GM23338 (cell line): ENCODE measurements at regions not wholly inside any gene's neighbourhood (a gene's known extent, or its start where the extent isn't known, plus 50 kb on each side); places are given as distances from the start of the nearest gene placed in this dataset.

Experiments
- ATAC-seq: fragments of 200-7000 bp; cut with Tn5 transposase; 3 replicates; pipeline ENCODE4 v1.9.1; 2020
- DNase-seq: peaks from one replicate; pipeline ENCODE4 v3.0.0-alpha.2; 2015; ENCODE audit warnings: low spot score
- H2AFZ ChIP-seq: fragments of 200-600 bp; sonication (generic); 2 replicates; pipeline ENCODE4 v1.8.0; 2016; ENCODE audit warnings: antibody characterized with exemption, mild to moderate bottlenecking, moderate library complexity
- H3F3A ChIP-seq: fragments of 200-600 bp; sonication (generic); replicated peaks from 2 replicates; pipeline ENCODE4 v1.8.0; 2017; ENCODE audit warnings: antibody characterized with exemption, mixed run types, low read depth
- H3K27ac ChIP-seq: fragments of 200-600 bp; sonication (generic); 2 replicates; pipeline ENCODE4 v1.6.1; 2016; ENCODE audit warnings: low read depth
- H3K27me3 ChIP-seq: fragments of 200-600 bp; sonication (generic); 2 replicates; pipeline ENCODE4 v1.8.0; 2016; ENCODE audit warnings: mild to moderate bottlenecking, mixed run types, moderate library complexity; ENCODE audit not compliant: insufficient read depth
- H3K36me3 ChIP-seq: fragments of 200-600 bp; sonication (generic); 2 replicates; pipeline ENCODE4 v1.8.0; 2016; ENCODE audit warnings: mild to moderate bottlenecking; ENCODE audit not compliant: insufficient read depth
- H3K4me1 ChIP-seq: fragments of 200-600 bp; sonication (generic); 2 replicates; pipeline ENCODE4 v1.8.0; 2016; ENCODE audit warnings: mild to moderate bottlenecking, moderate library complexity; ENCODE audit not compliant: insufficient read depth
- H3K4me2 ChIP-seq: fragments of 200-600 bp; sonication (generic); 2 replicates; pipeline ENCODE4 v1.7.1; 2017; ENCODE audit warnings: mixed run types
- H3K4me3 ChIP-seq: fragments of 200-600 bp; sonication (generic); 2 replicates; pipeline ENCODE4 v1.6.1; 2016; ENCODE audit warnings: mixed run types
- H3K79me2 ChIP-seq: fragments of 200-600 bp; sonication (generic); replicated peaks from 2 replicates; pipeline ENCODE4 v1.8.0; 2017; ENCODE audit warnings: mild to moderate bottlenecking; ENCODE audit not compliant: insufficient read depth
- H3K9me2 ChIP-seq: fragments of 200-600 bp; sonication (generic); 2 replicates; pipeline ENCODE4 v1.8.0; 2017; ENCODE audit not compliant: insufficient read depth
- H4K20me1 ChIP-seq: fragments of 200-600 bp; sonication (generic); replicated peaks from 2 replicates; pipeline ENCODE4 v1.8.0; 2017; ENCODE audit warnings: mild to moderate bottlenecking; ENCODE audit not compliant: insufficient read depth
- H3K27ac Mint-ChIP-seq: 2 replicates; pipeline ENCODE4 v1.8.0; 2020; ENCODE audit warnings: inconsistent platforms, mild to moderate bottlenecking, moderate library complexity, mixed read lengths
- H3K27me3 Mint-ChIP-seq: 3 replicates; pipeline ENCODE4 v1.8.0; 2022; ENCODE audit warnings: low read depth, mild to moderate bottlenecking, moderate library complexity, mixed read lengths, inconsistent platforms; ENCODE audit not compliant: insufficient read depth, poor library complexity
- H3K36me3 Mint-ChIP-seq: 3 replicates; pipeline ENCODE4 v1.8.0; 2021; ENCODE audit warnings: low read depth, mild to moderate bottlenecking, inconsistent platforms, moderate library complexity, mixed read lengths
- H3K4me1 Mint-ChIP-seq: 3 replicates; pipeline ENCODE4 v1.8.0; 2020; ENCODE audit warnings: mild to moderate bottlenecking, inconsistent platforms, mixed read lengths
- H3K4me3 Mint-ChIP-seq: 3 replicates; pipeline ENCODE4 v1.8.0; 2021; ENCODE audit warnings: moderate library complexity, mild to moderate bottlenecking, inconsistent platforms, mixed read lengths
- H3K9me3 Mint-ChIP-seq: 3 replicates; pipeline ENCODE4 v1.8.0; 2020; ENCODE audit warnings: moderate library complexity, mild to moderate bottlenecking, inconsistent platforms, mixed read lengths
- EZH2 ChIP-seq: fragments of 200-600 bp; sonication (generic); IDR thresholded peaks from one replicate; pipeline ENCODE4 v1.8.0; 2017; ENCODE audit warnings: antibody characterized with exemption, mild to moderate bottlenecking, low read depth; ENCODE audit not compliant: unreplicated experiment
- EZH2phosphoT487 ChIP-seq: fragments of 200-600 bp; sonication (generic); IDR thresholded peaks from one replicate; pipeline ENCODE4 v1.8.1; 2018; ENCODE audit warnings: antibody characterized with exemption; ENCODE audit not compliant: unreplicated experiment
- STAT1 ChIP-seq: IDR thresholded peaks from one replicate; pipeline ENCODE4 v1.6.1; 2016; ENCODE audit warnings: antibody characterized with exemption; ENCODE audit not compliant: unreplicated experiment
- ZNF114 ChIP-seq: fragments of 250-450 bp; sonication (Bioruptor Pico); IDR thresholded peaks from 2 replicates; pipeline ENCODE4 v1.5.0; 2020; ENCODE audit warnings: mild to moderate bottlenecking, moderate library complexity
- TF ChIP-seq, protein P1 (sequence below): IDR thresholded peaks from one replicate; pipeline ENCODE4 v1.6.1; 2018; ENCODE audit warnings: antibody characterized with exemption; ENCODE audit not compliant: unreplicated experiment
- TF ChIP-seq, protein P2 (sequence below), 2 experiments: fragments of 200-600 bp in 1 of 2; sonication (generic) in 1 of 2; conservative IDR thresholded peaks; 2 replicates each; pipeline versions ENCODE4 v1.5.1 to v1.6.1; 2016 to 2017; ENCODE audit warnings: antibody characterized with exemption in 2 of 2, low read depth in 2 of 2, mild to moderate bottlenecking in 2 of 2, moderate library complexity in 1 of 2
- TF ChIP-seq, protein P3 (sequence below): IDR thresholded peaks from 2 replicates; pipeline ENCODE4 v1.6.1; 2016; ENCODE audit warnings: antibody characterized with exemption

DNA sequence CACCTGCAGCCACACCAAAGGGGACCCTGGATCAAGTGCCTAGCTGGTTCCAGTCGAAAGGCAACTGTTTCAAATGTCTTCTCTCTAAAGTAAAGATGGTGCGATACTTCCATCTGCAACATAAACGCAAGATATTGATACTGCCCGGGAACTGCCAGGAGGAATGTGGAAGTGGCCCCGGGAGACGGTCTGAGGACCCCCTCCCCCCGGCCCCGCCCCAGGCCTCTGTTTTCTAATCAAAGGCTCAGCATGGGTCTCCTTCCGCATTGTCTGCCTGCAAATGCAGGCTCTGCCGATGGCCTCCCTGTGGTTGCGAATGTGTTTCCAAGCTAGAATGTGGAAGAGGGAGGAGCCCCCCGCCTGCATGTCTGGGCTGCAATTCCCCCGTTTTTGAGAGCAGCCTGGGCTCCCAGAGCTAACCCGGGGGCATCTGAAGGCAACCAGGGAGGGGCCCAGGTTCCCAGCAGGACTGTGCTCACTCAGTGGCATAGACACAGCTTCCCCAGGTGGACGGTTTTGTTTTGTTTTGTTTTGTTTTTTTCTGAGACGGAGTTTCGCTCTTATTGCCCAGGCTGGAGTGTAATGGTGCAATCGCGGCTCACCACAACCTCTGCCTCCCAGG is 223.9 kb upstream of the PPP2R2D start (continued):
- TF ChIP-seq, protein P1, sequence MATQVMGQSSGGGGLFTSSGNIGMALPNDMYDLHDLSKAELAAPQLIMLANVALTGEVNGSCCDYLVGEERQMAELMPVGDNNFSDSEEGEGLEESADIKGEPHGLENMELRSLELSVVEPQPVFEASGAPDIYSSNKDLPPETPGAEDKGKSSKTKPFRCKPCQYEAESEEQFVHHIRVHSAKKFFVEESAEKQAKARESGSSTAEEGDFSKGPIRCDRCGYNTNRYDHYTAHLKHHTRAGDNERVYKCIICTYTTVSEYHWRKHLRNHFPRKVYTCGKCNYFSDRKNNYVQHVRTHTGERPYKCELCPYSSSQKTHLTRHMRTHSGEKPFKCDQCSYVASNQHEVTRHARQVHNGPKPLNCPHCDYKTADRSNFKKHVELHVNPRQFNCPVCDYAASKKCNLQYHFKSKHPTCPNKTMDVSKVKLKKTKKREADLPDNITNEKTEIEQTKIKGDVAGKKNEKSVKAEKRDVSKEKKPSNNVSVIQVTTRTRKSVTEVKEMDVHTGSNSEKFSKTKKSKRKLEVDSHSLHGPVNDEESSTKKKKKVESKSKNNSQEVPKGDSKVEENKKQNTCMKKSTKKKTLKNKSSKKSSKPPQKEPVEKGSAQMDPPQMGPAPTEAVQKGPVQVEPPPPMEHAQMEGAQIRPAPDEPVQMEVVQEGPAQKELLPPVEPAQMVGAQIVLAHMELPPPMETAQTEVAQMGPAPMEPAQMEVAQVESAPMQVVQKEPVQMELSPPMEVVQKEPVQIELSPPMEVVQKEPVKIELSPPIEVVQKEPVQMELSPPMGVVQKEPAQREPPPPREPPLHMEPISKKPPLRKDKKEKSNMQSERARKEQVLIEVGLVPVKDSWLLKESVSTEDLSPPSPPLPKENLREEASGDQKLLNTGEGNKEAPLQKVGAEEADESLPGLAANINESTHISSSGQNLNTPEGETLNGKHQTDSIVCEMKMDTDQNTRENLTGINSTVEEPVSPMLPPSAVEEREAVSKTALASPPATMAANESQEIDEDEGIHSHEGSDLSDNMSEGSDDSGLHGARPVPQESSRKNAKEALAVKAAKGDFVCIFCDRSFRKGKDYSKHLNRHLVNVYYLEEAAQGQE, result no peak
- TF ChIP-seq, protein P2, sequence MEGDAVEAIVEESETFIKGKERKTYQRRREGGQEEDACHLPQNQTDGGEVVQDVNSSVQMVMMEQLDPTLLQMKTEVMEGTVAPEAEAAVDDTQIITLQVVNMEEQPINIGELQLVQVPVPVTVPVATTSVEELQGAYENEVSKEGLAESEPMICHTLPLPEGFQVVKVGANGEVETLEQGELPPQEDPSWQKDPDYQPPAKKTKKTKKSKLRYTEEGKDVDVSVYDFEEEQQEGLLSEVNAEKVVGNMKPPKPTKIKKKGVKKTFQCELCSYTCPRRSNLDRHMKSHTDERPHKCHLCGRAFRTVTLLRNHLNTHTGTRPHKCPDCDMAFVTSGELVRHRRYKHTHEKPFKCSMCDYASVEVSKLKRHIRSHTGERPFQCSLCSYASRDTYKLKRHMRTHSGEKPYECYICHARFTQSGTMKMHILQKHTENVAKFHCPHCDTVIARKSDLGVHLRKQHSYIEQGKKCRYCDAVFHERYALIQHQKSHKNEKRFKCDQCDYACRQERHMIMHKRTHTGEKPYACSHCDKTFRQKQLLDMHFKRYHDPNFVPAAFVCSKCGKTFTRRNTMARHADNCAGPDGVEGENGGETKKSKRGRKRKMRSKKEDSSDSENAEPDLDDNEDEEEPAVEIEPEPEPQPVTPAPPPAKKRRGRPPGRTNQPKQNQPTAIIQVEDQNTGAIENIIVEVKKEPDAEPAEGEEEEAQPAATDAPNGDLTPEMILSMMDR (conservative IDR thresholded peaks at IDR 0.05; ENCODE audit: low read depth in 2 of 2), result no peak
- no peak for TF ChIP-seq EZH2

DNA sequence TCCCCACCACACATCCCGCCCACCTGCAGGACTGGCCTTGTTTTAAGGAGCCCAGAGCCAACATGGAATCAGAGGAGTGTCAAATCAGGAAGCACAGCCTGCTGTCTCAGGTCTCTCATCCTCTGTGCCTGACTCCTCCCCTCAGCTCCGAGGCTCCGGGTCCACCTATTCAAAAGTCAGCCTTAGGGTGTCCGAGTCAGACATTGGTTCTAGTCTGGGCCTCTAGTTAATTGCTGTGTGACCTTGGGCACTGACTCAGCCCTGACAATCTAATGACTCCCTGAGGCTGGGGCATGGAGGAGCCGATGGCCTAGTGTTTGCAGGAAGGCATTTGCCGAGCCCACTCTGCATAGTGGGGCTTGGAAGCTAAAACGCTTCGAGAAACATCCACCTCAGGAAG is 223.1 kb upstream of the PPP2R2D start:
- H3K9me3 Mint-ChIP-seq, result peaks cover 5% of the 10 kb centered on the region
- Histone ChIP-seq H3K36me3 (no peaks in the 10 kb centered on the region), H4K20me1 (no peaks in the 10 kb centered on the region), H3K4me2 (peak overlapping the region; percentile 71), H3K27ac (0 out of 2 replicates have a peak overlapping the region, but pooled peaks have one; percentile 94), H2AFZ (0 out of 2 replicates have a peak overlapping the region, but pooled peaks have one; percentile 21), H3K79me2 (no peaks in the 10 kb centered on the region), H3K27me3 (no peaks in the 10 kb centered on the region), H3F3A (0 out of 2 replicates have a peak, but pooled peaks cover 7% of the 10 kb centered on the region), H3K9me2 (peaks cover 11% of the 10 kb centered on the region), H3K4me3 (no peak overlapping the region), H3K4me1 (peaks cover 29% of the 10 kb centered on the region)
- H3K4me3 Mint-ChIP-seq, result no peak overlapping the region
- H3K27ac Mint-ChIP-seq, result 0 out of 2 replicates have a peak overlapping the region, but pooled peaks have one; percentile 44
- peaks cover 23% of the 10 kb centered on the region for H3K27me3 Mint-ChIP-seq
- peak; percentile 34 for ATAC-seq
- H3K4me1 Mint-ChIP-seq, result peaks cover 27% of the 10 kb centered on the region
- TF ChIP-seq ZNF114 (CRISPR knock-in tag) (no peak), STAT1 (no peak), EZH2phosphoT487 (no peak), EZH2 (no peak)
- TF ChIP-seq, protein P2 (conservative IDR thresholded peaks at IDR 0.05; ENCODE audit: low read depth in 2 of 2), result no peak
- TF ChIP-seq, protein P3, sequence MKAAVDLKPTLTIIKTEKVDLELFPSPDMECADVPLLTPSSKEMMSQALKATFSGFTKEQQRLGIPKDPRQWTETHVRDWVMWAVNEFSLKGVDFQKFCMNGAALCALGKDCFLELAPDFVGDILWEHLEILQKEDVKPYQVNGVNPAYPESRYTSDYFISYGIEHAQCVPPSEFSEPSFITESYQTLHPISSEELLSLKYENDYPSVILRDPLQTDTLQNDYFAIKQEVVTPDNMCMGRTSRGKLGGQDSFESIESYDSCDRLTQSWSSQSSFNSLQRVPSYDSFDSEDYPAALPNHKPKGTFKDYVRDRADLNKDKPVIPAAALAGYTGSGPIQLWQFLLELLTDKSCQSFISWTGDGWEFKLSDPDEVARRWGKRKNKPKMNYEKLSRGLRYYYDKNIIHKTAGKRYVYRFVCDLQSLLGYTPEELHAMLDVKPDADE, result no peak
- TF ChIP-seq, protein P1, result no peak
- DNase-seq, result no peak
- peaks cover 6% of the 10 kb centered on the region; the same call in 2 of the 3 replicates for H3K36me3 Mint-ChIP-seq
